Ovary (tissue), 3 donors: ENCODE measurements at regions not wholly inside any gene's neighbourhood (a gene's known extent, or its start where the extent isn't known, plus 50 kb on each side); places are given as distances from the start of the nearest gene placed in this dataset.

Experiments used
- EP300 ChIP-seq: sonication (generic); formaldehyde crosslinking; IDR thresholded peaks from one replicate; pipeline ENCODE4 v1.6.1; 2017; ENCODE audit warnings: antibody characterized with exemption
- POLR2A ChIP-seq: fragments of 450-650 bp; IDR thresholded peaks from one replicate; pipeline ENCODE4 v1.6.1; 2017; ENCODE audit warnings: antibody characterized with exemption, mild to moderate bottlenecking, moderate library complexity
- TF ChIP-seq, protein P1 (sequence below), 3 donors: fragments of 450-650 bp in 2 of 3; fragments of 200-600 bp in 1 of 3; IDR thresholded peaks; one replicate each; pipeline versions ENCODE4 v1.5.1 to v1.8.0; 2016 to 2022; ENCODE audit warnings: antibody characterized with exemption in 3 of 3, mild to moderate bottlenecking in 1 of 3
- donor health status: DM: no; HTN: no; CAD: no.

GRCh38 chr13:44643256-44643655 lies 67.1 kb upstream of the TSC22D1 start:
- TF ChIP-seq, protein P1, sequence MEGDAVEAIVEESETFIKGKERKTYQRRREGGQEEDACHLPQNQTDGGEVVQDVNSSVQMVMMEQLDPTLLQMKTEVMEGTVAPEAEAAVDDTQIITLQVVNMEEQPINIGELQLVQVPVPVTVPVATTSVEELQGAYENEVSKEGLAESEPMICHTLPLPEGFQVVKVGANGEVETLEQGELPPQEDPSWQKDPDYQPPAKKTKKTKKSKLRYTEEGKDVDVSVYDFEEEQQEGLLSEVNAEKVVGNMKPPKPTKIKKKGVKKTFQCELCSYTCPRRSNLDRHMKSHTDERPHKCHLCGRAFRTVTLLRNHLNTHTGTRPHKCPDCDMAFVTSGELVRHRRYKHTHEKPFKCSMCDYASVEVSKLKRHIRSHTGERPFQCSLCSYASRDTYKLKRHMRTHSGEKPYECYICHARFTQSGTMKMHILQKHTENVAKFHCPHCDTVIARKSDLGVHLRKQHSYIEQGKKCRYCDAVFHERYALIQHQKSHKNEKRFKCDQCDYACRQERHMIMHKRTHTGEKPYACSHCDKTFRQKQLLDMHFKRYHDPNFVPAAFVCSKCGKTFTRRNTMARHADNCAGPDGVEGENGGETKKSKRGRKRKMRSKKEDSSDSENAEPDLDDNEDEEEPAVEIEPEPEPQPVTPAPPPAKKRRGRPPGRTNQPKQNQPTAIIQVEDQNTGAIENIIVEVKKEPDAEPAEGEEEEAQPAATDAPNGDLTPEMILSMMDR (IDR thresholded peaks at IDR 0.05), result no peak
- TF ChIP-seq POLR2A, result no peak
- no peak for TF ChIP-seq EP300
